ENCODE measurements at regions not wholly inside any gene's neighbourhood (a gene's known extent, or its start where the extent isn't known, plus 50 kb on each side); places are given as distances from the start of the nearest gene placed in this dataset.

DNA sequence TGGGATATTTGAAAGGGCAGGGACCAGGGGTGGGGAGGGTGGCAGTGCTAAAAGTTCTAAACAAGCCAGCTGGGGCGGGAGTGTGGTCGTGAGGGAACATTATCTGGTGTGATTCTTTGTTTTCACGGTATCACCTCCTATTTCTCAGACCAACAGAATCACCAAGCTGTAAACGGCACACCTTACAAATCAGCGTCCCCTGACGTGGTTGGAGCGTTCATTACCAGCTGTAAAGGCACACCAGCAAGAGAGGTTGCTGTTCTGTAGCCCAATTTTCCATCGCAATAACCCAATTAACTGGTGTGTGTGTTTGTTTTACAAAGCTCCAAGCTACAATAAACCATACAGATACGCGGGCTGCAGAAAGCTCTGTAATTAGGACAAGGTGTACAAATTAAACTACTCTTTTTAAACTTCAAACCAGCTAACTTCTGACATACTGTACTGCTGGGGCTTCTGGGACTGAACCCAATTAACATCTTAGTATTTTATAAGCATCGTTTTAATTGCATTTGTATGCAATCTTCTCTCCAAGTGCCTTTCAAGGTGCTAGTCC is 303.6 kb upstream of the CLINT1 start:
- Histone ChIP-seq H3K27me3 (ENCODE audit: control insufficient read depth, insufficient read depth) (no peaks in the 10 kb centered on the region), H3K9me3 (ENCODE audit: control insufficient read depth, low read length) (no peaks in the 10 kb centered on the region), H3K27ac (ENCODE audit: low read length) (no peak overlapping the region), H3K4me3 (ENCODE audit: low read length) (no peak overlapping the region), H3K4me1 (ENCODE audit: control insufficient read depth, insufficient read depth, low read length) (no peaks in the 10 kb centered on the region)
- DNase-seq (no peak), ATAC-seq (no peak)
- 90% methylated on average over 11 of the region's 11 CpGs for WGBS
- intact Hi-C loops (cut with DNase I): no loop called here

DNA sequence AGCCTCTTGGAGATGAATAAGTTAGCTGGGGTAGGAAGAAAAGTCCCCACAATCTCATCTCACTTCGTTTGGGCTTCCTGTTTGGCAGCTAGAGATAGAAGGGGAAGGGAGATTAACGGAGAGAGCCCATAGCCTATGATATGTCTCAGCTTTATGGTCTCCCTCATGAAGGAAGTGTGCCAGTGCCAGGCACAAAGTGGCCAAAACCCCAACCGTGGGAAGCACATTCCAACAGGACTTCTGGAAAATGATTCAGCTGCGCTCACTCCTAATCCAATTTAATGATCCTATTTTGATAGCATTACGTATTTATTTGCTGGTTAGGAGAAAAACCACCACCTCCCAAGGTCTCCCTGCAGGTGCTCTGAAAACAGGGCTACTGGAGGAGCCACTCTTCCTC is 303.1 kb upstream of the CLINT1 start:
- DNase-seq (no peak), ATAC-seq (no peak)
- Histone ChIP-seq H3K27me3 (ENCODE audit: control insufficient read depth, insufficient read depth) (no peaks in the 10 kb centered on the region), H3K27ac (ENCODE audit: low read length) (no peak overlapping the region), H3K4me3 (ENCODE audit: low read length) (no peak overlapping the region), H3K9me3 (ENCODE audit: control insufficient read depth, low read length) (no peaks in the 10 kb centered on the region), H3K4me1 (ENCODE audit: control insufficient read depth, insufficient read depth, low read length) (no peaks in the 10 kb centered on the region)
- WGBS: 61% methylated on average over 5 of the region's 5 CpGs
- intact Hi-C loops (cut with DNase I): no loop called here

DNA sequence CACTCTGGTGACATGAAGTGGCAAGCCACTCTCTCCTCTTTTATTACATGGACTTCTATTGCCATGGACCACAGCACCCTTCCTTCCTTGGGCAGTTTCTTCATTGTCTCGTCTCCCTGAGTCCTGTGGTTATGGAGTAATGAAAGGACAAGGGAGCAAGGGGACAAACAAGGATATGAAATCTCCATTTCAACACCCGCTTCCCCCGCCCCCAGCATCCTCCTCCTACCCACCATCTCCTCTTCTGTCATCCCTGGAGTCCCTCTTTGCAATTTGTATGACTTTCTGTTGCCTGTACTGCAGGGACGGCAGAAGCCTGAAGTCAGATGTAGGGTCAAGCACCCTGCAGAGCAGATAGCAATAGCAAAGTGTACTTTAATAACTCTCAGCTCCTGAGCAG is 300.7 kb upstream of the CLINT1 start:
- no peaks in the 10 kb centered on the region for H3K9me3 ChIP-seq (ENCODE audit: control insufficient read depth, low read length)
- intact Hi-C loops (cut with DNase I): no loop called here
- DNase-seq (no peak), ATAC-seq (no peak)
- H3K4me3 ChIP-seq (ENCODE audit: low read length): no peak overlapping the region
- no peaks in the 10 kb centered on the region for H3K4me1 ChIP-seq (ENCODE audit: control insufficient read depth, insufficient read depth, low read length)
- WGBS: 75% methylated on average over 4 of the region's 4 CpGs
- H3K27me3 ChIP-seq (ENCODE audit: control insufficient read depth, insufficient read depth): no peaks in the 10 kb centered on the region
- H3K27ac ChIP-seq (ENCODE audit: low read length): no peak overlapping the region

DNA sequence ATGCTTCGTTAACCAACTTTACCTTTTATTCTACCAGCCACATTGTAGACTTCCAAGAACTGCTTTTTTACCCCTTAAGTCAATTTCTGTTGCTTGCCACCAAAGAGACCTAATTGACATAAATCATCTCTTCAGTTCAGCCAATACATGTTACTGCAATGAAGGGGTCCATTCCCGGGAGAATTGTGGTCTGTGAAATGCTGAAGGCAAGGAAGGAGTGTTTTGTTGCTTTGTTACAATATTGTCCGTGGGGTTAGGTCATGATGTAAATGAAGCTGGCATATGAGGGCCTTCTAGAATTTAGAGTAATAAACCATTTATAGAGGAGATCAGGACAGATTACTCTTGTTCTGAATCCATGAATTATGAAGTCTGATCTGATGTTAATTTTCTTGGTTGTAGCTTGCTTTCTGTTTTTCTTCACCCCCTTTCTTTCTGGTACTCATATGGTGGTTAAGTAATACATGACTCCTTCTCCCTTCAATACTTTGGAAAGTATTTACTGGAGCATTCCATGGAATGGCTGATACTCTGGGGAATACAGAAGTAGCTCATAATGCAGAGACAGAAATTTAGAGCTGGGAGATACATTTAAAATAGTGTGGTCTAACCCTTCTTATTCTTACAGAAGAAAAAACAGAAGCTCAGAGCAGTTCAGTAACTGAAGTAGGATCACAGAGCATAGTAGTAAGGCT is 297.0 kb upstream of the CLINT1 start:
- H3K4me3 ChIP-seq (ENCODE audit: low read length): no peak overlapping the region
- ATAC-seq: no peak
- intact Hi-C loops (cut with DNase I): no loop called here
- WGBS: 88% methylated on average over 3 of the region's 3 CpGs
- H3K4me1 ChIP-seq (ENCODE audit: control insufficient read depth, insufficient read depth, low read length): no peaks in the 10 kb centered on the region
- no peak overlapping the region for H3K27ac ChIP-seq (ENCODE audit: low read length)
- H3K27me3 ChIP-seq (ENCODE audit: control insufficient read depth, insufficient read depth): no peaks in the 10 kb centered on the region
- H3K9me3 ChIP-seq (ENCODE audit: control insufficient read depth, low read length): no peaks in the 10 kb centered on the region
- no peak for DNase-seq

DNA sequence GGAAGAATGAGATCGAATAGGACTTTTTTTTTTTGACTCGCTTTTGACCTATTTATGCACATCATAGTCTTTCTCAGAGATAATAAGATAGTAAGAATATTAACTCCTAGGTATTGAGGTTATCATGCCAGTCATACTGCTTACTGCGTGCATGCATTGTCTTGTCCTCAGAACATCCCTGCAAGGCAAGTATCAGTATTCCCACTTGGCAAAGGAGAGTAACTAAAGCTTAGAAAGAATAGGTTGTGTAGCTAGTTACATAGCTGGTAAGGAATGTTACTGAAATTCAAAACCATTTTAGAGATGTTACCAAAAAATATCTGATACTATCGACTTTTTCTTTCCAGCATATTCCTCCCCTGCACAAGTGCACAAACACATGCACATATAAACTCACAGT is 296.1 kb upstream of the CLINT1 start:
- Histone ChIP-seq H3K27me3 (ENCODE audit: control insufficient read depth, insufficient read depth) (no peaks in the 10 kb centered on the region), H3K27ac (ENCODE audit: low read length) (no peak overlapping the region), H3K9me3 (ENCODE audit: control insufficient read depth, low read length) (no peaks in the 10 kb centered on the region), H3K4me3 (ENCODE audit: low read length) (no peak overlapping the region), H3K4me1 (ENCODE audit: control insufficient read depth, insufficient read depth, low read length) (no peaks in the 10 kb centered on the region)
- 61% methylated on average over 4 of the region's 4 CpGs for WGBS
- intact Hi-C loops (cut with DNase I): no loop called here
- ATAC-seq (no peak), DNase-seq (no peak)

DNA sequence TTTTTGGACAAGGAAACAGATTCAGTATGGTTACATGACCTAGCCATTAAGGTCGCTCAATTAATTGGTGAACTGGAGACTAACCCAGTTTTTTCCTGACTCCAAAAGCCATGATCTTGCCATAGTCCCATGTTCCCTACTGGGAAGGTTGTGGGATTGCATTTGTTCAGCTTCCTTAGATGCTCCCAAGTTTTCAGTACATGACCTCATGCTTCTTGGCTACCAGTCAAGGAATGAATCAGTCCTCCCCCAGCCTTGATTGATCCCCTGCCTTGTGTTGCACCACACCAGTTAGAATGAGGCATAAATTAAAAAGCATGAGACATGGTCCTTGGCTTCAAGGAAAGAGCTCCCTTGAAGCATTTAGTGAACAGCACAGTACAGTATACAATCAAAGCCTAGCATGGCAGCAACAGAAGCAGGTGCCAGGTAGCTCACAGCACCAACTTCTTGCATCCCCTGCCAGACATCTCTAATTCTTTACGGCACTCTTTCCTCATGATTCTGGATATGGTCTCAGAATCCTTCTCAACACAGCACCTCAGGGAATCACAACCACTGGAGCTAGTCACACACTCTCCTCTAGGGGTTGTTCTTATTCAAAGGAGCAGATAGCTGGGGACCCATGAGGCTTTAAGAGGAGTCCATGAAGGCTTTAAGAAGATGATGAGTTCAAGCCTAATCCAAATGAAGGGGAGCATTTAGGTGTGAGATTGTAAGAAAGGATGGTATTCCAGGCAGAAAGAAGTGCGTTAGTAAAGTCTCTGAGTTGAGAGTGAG is 295.5 kb upstream of the CLINT1 start:
- no peak overlapping the region for H3K27ac ChIP-seq (ENCODE audit: low read length)
- intact Hi-C loops (cut with DNase I): no loop called here
- DNase-seq (peak; percentile 40 to 48 (median 44)), ATAC-seq (peak; percentile 92 to 94)
- no peaks in the 10 kb centered on the region for H3K4me1 ChIP-seq (ENCODE audit: control insufficient read depth, insufficient read depth, low read length)
- H3K9me3 ChIP-seq (ENCODE audit: control insufficient read depth, low read length): no peaks in the 10 kb centered on the region
- 70% methylated on average over 3 of the region's 3 CpGs for WGBS
- no peak overlapping the region for H3K4me3 ChIP-seq (ENCODE audit: low read length)
- no peaks in the 10 kb centered on the region for H3K27me3 ChIP-seq (ENCODE audit: control insufficient read depth, insufficient read depth)

DNA sequence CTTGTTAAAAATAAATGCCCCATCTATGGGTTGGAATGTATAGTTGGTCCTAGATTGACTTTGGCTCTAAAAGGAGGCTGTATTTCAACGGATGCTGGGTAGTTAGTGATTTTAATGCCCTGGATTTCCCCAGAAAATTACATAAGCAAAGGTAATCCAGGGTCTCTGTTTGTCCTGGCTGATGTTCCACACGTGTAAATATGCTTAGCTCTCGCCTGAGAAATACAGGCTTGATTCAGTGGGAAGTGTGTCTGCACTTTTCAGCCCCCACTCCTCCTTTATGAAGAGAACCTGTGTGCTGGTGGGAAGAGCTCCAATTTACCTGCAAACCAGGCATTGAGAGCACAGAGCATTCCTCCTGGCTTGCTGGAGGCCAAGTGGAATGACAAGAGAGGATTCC is 294.6 kb upstream of the CLINT1 start:
- DNase-seq (no peak), ATAC-seq (no peak)
- 68% methylated on average over 3 of the region's 3 CpGs for WGBS
- intact Hi-C loops (cut with DNase I): no loop called here
- H3K4me1 ChIP-seq (ENCODE audit: control insufficient read depth, insufficient read depth, low read length): no peaks in the 10 kb centered on the region
- no peaks in the 10 kb centered on the region for H3K27me3 ChIP-seq (ENCODE audit: control insufficient read depth, insufficient read depth)
- no peak overlapping the region for H3K4me3 ChIP-seq (ENCODE audit: low read length)
- H3K27ac ChIP-seq (ENCODE audit: low read length): no peak overlapping the region
- H3K9me3 ChIP-seq (ENCODE audit: control insufficient read depth, low read length): no peaks in the 10 kb centered on the region

DNA sequence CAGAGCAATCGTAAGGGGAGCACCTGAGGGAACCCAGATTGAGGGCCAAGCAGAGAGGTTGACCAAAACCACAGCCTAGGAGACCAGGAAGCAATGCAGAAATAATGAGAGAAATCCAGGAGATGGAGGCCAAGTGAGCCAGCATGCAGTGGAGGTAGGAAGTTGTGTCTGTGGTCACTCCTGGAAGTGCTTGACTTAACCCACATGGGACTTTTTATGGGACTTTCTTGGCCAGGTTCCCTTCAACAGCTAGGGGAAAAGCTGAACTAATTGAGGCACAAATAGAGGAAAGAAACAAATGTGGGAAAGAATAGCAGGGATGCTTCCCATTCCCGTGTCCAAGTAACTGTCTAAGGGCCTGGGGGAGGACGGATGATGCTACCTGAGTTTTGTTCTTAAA is 293.2 kb upstream of the CLINT1 start:
- ATAC-seq (no peak), DNase-seq (no peak)
- intact Hi-C loops (cut with DNase I): no loop called here
- Histone ChIP-seq H3K4me3 (ENCODE audit: low read length) (no peak overlapping the region), H3K27ac (ENCODE audit: low read length) (no peak overlapping the region), H3K9me3 (ENCODE audit: control insufficient read depth, low read length) (no peaks in the 10 kb centered on the region), H3K27me3 (ENCODE audit: control insufficient read depth, insufficient read depth) (no peaks in the 10 kb centered on the region), H3K4me1 (ENCODE audit: control insufficient read depth, insufficient read depth, low read length) (no peaks in the 10 kb centered on the region)
- WGBS: 90% methylated on average over 3 of the region's 3 CpGs

DNA sequence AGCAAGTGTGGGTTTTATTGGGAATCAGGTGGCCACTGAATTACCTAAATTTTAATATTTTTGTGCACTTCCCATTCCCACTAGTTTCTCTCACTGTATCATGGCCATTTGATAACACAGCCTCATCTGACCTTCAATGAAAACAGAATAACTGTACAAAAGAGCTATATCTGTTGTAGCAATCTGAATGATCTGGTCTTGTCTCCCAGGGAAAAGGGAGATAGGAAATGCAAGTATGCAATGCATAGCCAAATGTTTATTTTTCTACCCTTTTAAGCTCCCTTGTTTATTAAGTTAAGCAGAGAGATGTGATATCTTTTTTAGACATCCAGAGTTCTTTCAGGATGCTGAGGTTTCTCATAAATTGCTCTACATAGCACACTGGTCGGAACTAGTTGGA is 288.3 kb upstream of the CLINT1 start:
- DNase-seq (no peak), ATAC-seq (no peak)
- H3K27me3 ChIP-seq (ENCODE audit: control insufficient read depth, insufficient read depth): no peaks in the 10 kb centered on the region
- no peak overlapping the region for H3K27ac ChIP-seq (ENCODE audit: low read length)
- no peaks in the 10 kb centered on the region for H3K9me3 ChIP-seq (ENCODE audit: control insufficient read depth, low read length)
- H3K4me1 ChIP-seq (ENCODE audit: control insufficient read depth, insufficient read depth, low read length): no peaks in the 10 kb centered on the region
- WGBS: 87% methylated on average over 1 of the region's 1 CpG
- H3K4me3 ChIP-seq (ENCODE audit: low read length): no peak overlapping the region
- intact Hi-C loops (cut with DNase I): no loop called here

DNA sequence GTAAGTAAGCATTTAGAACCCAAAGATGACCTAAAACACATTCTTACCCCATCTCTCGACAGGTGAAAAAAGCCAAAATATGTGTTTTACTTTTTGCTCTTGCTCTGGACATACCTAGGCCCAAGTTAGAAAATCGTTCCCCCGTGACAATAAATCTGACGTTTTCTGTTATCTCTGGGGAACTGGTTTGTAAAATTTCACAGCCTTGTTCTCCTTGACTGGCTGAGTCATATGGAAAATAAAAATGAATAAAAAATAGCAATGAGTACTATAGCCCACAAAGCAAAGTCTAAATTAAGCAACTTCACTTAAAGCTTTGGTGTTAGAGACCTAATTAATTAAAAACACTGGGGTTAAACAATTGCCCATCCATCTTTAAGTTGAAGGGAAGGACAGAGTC is 286.9 kb upstream of the CLINT1 start:
- Histone ChIP-seq H3K4me1 (ENCODE audit: control insufficient read depth, insufficient read depth, low read length) (no peaks in the 10 kb centered on the region), H3K9me3 (ENCODE audit: control insufficient read depth, low read length) (no peaks in the 10 kb centered on the region), H3K4me3 (ENCODE audit: low read length) (no peak overlapping the region), H3K27ac (ENCODE audit: low read length) (no peak overlapping the region), H3K27me3 (ENCODE audit: control insufficient read depth, insufficient read depth) (no peaks in the 10 kb centered on the region)
- WGBS: 72% methylated on average over 4 of the region's 4 CpGs
- intact Hi-C loops (cut with DNase I): no loop called here
- DNase-seq (no peak), ATAC-seq (no peak)

DNA sequence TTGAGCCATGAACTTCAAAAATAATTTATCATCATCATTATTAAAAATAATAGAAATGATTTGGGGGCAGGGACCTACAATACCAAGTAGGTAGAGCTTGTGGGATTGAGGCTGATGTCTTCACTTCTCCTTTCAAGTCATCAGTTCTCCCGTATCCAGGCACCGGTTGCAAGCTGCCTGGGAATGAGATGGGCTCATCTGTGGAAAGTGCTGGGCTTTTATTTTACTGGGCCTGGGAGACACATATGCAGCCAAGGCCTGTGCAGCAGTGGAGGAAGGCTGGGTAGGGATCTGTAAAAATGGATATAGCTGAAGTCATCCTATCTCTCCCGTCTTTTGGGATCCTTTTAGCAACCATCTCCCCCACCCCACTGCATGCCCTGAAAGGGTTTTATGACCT is 284.1 kb upstream of the CLINT1 start:
- DNase-seq: no peak
- Histone ChIP-seq H3K4me3 (ENCODE audit: low read length) (no peak overlapping the region), H3K27ac (ENCODE audit: low read length) (no peak overlapping the region), H3K27me3 (ENCODE audit: control insufficient read depth, insufficient read depth) (no peaks in the 10 kb centered on the region), H3K9me3 (ENCODE audit: control insufficient read depth, low read length) (no peaks in the 10 kb centered on the region), H3K4me1 (ENCODE audit: control insufficient read depth, insufficient read depth, low read length) (no peaks in the 10 kb centered on the region)
- intact Hi-C loops (cut with DNase I): no loop called here
- no peak for ATAC-seq
- 59% methylated on average over 3 of the region's 3 CpGs for WGBS
